Tibial nerve (tissue), 4 donors: ENCODE measurements at regions not wholly inside any gene's neighbourhood (a gene's known extent, or its start where the extent isn't known, plus 50 kb on each side); places are given as distances from the start of the nearest gene placed in this dataset.

Experiments
- CTCF ChIP-seq, 5 experiments: fragments of 200-600 bp in 3 of 5; fragments of 450-650 bp in 2 of 5; sonication (generic) in 3 of 5; IDR thresholded peaks; one replicate each; pipeline ENCODE4 v1.5.1; 2016 to 2019; ENCODE audit warnings: antibody characterized with exemption in 5 of 5, mild to moderate bottlenecking in 3 of 5, moderate library complexity in 2 of 5
- EP300 ChIP-seq, 2 donors: sonication (generic); formaldehyde crosslinking; IDR thresholded peaks; one replicate each; pipeline ENCODE4 v1.6.1; 2017; ENCODE audit warnings: antibody characterized with exemption in 2 of 2, mild to moderate bottlenecking in 1 of 2
- POLR2A ChIP-seq, 2 donors: fragments of 450-650 bp; IDR thresholded peaks; one replicate each; pipeline ENCODE4 v1.6.1; 2017; ENCODE audit warnings: antibody characterized with exemption in 2 of 2, mild to moderate bottlenecking in 2 of 2, moderate library complexity in 2 of 2

- TF ChIP-seq CTCF (IDR thresholded peaks at IDR 0.05): no peak
- TF ChIP-seq POLR2A (IDR thresholded peaks at IDR 0.05): no peak
- TF ChIP-seq EP300 (IDR thresholded peaks at IDR 0.05): no peak
Observed at GRCh38 chr15:62934236-62934971, 108.1 kb upstream of the TPM1 start.
